Neural progenitor cell (in vitro differentiated cells): ENCODE measurements at regions not wholly inside any gene's neighbourhood (a gene's known extent, or its start where the extent isn't known, plus 50 kb on each side); places are given as distances from the start of the nearest gene placed in this dataset.
"Not testable (repeated sequence)": the region's sequence is repeated elsewhere in the genome, so short reads cannot be mapped to it uniquely, and the experiment has no call there.

ENCODE experiments used
- DNase-seq: peaks from one replicate; pipeline ENCODE4 v3.0.0-alpha.2; 2016; ENCODE audit warnings: low spot score
- H2AFZ ChIP-seq: fragments of 200-600 bp; sonication (generic); replicated peaks from 2 replicates; pipeline ENCODE4 v1.6.1; 2016; ENCODE audit warnings: antibody characterized with exemption
- H3F3A ChIP-seq: fragments of 200-600 bp; sonication (generic); 2 replicates; pipeline ENCODE4 v1.6.1; 2016; ENCODE audit warnings: antibody characterized with exemption, low read depth
- H3K27ac ChIP-seq: fragments of 200-600 bp; sonication (generic); 2 replicates; pipeline ENCODE4 v1.5.1; 2016; ENCODE audit warnings: mild to moderate bottlenecking
- H3K27me3 ChIP-seq: fragments of 200-600 bp; sonication (generic); 2 replicates; pipeline ENCODE4 v1.6.1; 2016; ENCODE audit warnings: mild to moderate bottlenecking, moderate library complexity
- H3K36me3 ChIP-seq: fragments of 200-600 bp; sonication (generic); 2 replicates; pipeline ENCODE4 v1.5.1; 2016
- H3K4me1 ChIP-seq: fragments of 200-600 bp; sonication (generic); 2 replicates; pipeline ENCODE4 v1.6.1; 2016; ENCODE audit warnings: mixed run types
- H3K4me2 ChIP-seq: fragments of 200-600 bp; sonication (generic); 2 replicates; pipeline ENCODE4 v1.6.1; 2016
- H3K4me3 ChIP-seq: fragments of 200-600 bp; sonication (generic); 2 replicates; pipeline ENCODE4 v1.5.1; 2016
- H3K79me2 ChIP-seq: fragments of 200-600 bp; sonication (generic); 2 replicates; pipeline ENCODE4 v1.6.1; 2016; ENCODE audit warnings: low read depth
- H3K9ac ChIP-seq: fragments of 200-600 bp; sonication (generic); 2 replicates; pipeline ENCODE4 v1.6.1; 2016
- H3K9me3 ChIP-seq: fragments of 200-600 bp; sonication (generic); 2 replicates; pipeline ENCODE4 v1.5.1; 2016; ENCODE audit warnings: low read depth
- H4K20me1 ChIP-seq: fragments of 200-600 bp; sonication (generic); 2 replicates; pipeline ENCODE4 v1.6.1; 2016; ENCODE audit warnings: low read depth
- H3K27ac Mint-ChIP-seq: 3 replicates; pipeline ENCODE4 v1.8.0; 2021; ENCODE audit warnings: mixed read lengths
- H3K27me3 Mint-ChIP-seq: 2 replicates; pipeline ENCODE4 v1.8.0; 2022; ENCODE audit warnings: low read depth, mild to moderate bottlenecking, inconsistent platforms, moderate library complexity, mixed read lengths; ENCODE audit not compliant: insufficient read depth
- H3K36me3 Mint-ChIP-seq: 3 replicates; pipeline ENCODE4 v1.8.0; 2021; ENCODE audit warnings: mixed read lengths
- H3K4me1 Mint-ChIP-seq: 3 replicates; pipeline ENCODE4 v1.8.0; 2021; ENCODE audit warnings: mixed read lengths
- H3K4me3 Mint-ChIP-seq: 3 replicates; pipeline ENCODE4 v1.8.0; 2021; ENCODE audit warnings: mild to moderate bottlenecking, moderate library complexity, mixed read lengths
- H3K9me3 Mint-ChIP-seq: 3 replicates; pipeline ENCODE4 v1.8.0; 2020; ENCODE audit warnings: mixed read lengths
- EZH2 ChIP-seq: fragments of 200-600 bp; sonication (generic); IDR thresholded peaks from 2 replicates; pipeline ENCODE4 v1.6.1; 2017; ENCODE audit warnings: antibody characterized with exemption, mild to moderate bottlenecking, moderate library complexity
- EZH2phosphoT487 ChIP-seq: fragments of 200-600 bp; sonication (generic); IDR thresholded peaks from 2 replicates; pipeline ENCODE4 v1.6.1; 2017; ENCODE audit warnings: antibody characterized with exemption
- TF ChIP-seq, protein P1 (sequence below): fragments of 200-600 bp; sonication (generic); IDR thresholded peaks from 2 replicates; pipeline ENCODE4 v1.5.1; 2017; ENCODE audit warnings: antibody characterized with exemption, mild to moderate bottlenecking

DNA sequence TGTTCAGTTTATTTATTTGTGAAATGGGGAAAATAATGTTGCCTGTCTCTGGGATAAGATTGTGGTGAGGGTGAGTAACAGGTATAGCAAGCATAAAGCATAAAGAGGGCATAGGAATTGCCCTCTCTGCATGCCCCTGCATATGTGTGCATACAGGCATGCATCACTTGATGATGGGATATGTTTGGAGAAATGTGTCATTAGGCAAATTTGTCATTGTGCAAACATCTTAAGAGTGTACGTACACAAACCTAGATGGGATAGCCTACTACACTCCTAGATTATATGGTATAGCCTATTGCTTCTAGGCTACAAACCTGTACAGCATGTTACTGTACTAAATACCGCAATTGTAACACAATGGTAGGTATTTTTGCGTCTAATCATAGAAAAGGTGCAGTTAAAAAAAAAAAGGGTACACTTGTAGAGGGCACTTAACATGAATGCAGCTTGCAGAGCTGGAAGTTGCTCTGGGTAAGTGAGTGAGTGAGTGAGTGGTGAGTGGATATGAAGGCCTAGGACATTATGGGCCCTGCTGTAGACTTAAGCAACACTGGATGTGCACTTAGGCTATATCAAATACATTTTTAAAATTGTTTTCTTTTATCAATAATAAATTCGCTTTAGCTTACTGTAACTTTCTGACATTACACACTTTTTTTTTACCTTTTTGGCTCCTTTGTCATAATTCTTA, 386.5 kb upstream of the ANKRD30A start:
- Mint-ChIP-seq H3K9me3 (peaks cover under 1% of the 10 kb centered on the region), H3K4me3 (no peak overlapping the region), H3K36me3 (no peaks in the 10 kb centered on the region), H3K27ac (no peak overlapping the region), H3K27me3 (no peaks in the 10 kb centered on the region), H3K4me1 (no peaks in the 10 kb centered on the region)
- Histone ChIP-seq H2AFZ (no peak overlapping the region), H3K79me2 (no peaks in the 10 kb centered on the region), H3K4me3 (no peak overlapping the region), H3K36me3 (no peaks in the 10 kb centered on the region), H3F3A (no peaks in the 10 kb centered on the region), H4K20me1 (no peaks in the 10 kb centered on the region), H3K27ac (no peak overlapping the region), H3K9ac (no peak overlapping the region), H3K9me3 (no peaks in the 10 kb centered on the region), H3K27me3 (no peaks in the 10 kb centered on the region), H3K4me1 (no peaks in the 10 kb centered on the region), H3K4me2 (no peak overlapping the region)
- TF ChIP-seq EZH2phosphoT487: no peak
- TF ChIP-seq, protein P1, sequence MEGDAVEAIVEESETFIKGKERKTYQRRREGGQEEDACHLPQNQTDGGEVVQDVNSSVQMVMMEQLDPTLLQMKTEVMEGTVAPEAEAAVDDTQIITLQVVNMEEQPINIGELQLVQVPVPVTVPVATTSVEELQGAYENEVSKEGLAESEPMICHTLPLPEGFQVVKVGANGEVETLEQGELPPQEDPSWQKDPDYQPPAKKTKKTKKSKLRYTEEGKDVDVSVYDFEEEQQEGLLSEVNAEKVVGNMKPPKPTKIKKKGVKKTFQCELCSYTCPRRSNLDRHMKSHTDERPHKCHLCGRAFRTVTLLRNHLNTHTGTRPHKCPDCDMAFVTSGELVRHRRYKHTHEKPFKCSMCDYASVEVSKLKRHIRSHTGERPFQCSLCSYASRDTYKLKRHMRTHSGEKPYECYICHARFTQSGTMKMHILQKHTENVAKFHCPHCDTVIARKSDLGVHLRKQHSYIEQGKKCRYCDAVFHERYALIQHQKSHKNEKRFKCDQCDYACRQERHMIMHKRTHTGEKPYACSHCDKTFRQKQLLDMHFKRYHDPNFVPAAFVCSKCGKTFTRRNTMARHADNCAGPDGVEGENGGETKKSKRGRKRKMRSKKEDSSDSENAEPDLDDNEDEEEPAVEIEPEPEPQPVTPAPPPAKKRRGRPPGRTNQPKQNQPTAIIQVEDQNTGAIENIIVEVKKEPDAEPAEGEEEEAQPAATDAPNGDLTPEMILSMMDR: no peak
- no peak for TF ChIP-seq EZH2
- DNase-seq: no peak

DNA sequence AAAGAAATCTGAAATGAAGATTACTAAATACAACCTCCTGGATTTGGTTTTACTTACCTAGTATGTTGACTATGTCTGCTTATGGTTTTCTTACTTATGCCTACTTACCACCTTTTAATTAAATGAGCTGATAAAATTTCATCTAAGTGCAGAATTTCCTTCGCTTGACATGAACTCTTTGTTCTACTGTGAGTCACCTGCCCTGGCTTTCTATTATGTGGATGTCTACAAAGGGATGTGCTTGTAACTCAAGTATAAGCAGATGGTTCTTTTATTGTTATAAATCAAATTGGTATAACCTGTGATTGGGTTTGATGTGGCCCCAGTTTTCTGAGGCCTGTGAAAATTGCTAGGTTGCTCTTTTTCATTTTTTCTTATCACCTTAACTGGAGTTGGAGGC, 389.1 kb upstream of the ANKRD30A start:
- Mint-ChIP-seq H3K4me3 (no peak overlapping the region), H3K36me3 (no peaks in the 10 kb centered on the region), H3K27me3 (no peaks in the 10 kb centered on the region), H3K9me3 (peaks cover 5% of the 10 kb centered on the region), H3K27ac (no peak overlapping the region), H3K4me1 (no peaks in the 10 kb centered on the region)
- Histone ChIP-seq H3K36me3 (no peaks in the 10 kb centered on the region), H3K4me3 (no peak overlapping the region), H3K9ac (no peak overlapping the region), H3F3A (no peaks in the 10 kb centered on the region), H3K4me1 (no peaks in the 10 kb centered on the region), H3K4me2 (no peak overlapping the region), H3K27ac (no peak overlapping the region), H3K79me2 (no peaks in the 10 kb centered on the region), H3K9me3 (no peaks in the 10 kb centered on the region), H2AFZ (no peak overlapping the region), H3K27me3 (no peaks in the 10 kb centered on the region), H4K20me1 (no peaks in the 10 kb centered on the region)
- TF ChIP-seq, protein P1: no peak
- no peak for TF ChIP-seq EZH2phosphoT487
- TF ChIP-seq EZH2: no peak
- no peak for DNase-seq

DNA sequence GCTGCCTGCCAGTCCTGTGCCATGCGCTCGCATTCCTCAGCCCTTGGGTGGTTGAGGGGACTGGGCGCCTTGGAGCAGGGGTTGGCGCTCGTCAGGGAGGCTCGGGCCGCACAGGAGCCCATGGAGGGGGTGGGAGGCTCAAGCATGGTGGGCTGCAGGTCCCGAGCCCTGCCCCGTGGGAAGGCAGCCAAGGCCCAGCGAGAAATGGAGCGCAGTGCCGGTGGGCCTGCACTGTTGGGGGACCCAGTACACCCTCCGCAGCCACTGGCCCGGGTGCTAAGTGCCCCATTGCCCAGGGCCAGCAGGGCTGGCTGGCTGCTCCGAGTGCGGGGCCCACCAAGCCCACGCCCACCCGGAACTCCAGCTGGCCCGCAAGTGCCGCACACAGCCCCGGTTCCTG, 390.8 kb upstream of the ANKRD30A start:
- H3K4me3 Mint-ChIP-seq, H3K4me1 Mint-ChIP-seq, H3K4me3 ChIP-seq, H4K20me1 ChIP-seq, H3K27ac ChIP-seq, H3K36me3 ChIP-seq, H3K27me3 ChIP-seq, H2AFZ ChIP-seq, H3K9me3 ChIP-seq, H3K9me3 Mint-ChIP-seq, H3K27ac Mint-ChIP-seq, H3F3A ChIP-seq, H3K36me3 Mint-ChIP-seq, H3K4me1 ChIP-seq, DNase-seq, H3K4me2 ChIP-seq, H3K79me2 ChIP-seq, H3K9ac ChIP-seq, H3K27me3 Mint-ChIP-seq: not testable (repeated sequence)

DNA sequence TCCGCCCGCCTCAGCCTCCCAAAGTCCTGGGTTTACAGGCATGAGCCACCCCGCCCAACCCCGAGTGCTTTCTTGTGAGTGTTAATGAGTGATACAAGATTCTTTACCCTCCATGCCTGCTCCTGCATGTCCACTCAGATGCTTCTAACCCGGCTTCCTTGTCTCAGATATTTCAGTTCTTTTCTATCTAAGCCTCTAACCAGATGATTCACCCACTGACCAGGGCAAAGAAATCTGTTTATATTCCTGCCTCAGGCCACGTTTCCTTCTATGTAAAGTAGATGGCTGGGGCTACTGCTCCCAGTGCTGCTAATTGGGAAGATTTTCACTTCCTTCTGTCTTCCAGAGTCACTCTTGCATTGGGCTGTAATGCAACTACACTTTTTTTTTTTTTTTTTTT, 395.1 kb upstream of the ANKRD30A start:
- no peaks in the 10 kb centered on the region for H3K36me3 Mint-ChIP-seq
- Histone ChIP-seq H3K9ac (no peak overlapping the region), H3K4me3 (no peak overlapping the region), H4K20me1 (no peaks in the 10 kb centered on the region), H2AFZ (no peak overlapping the region), H3K4me2 (no peak overlapping the region), H3K36me3 (no peaks in the 10 kb centered on the region), H3K27ac (no peak overlapping the region), H3K27me3 (no peaks in the 10 kb centered on the region), H3F3A (peaks cover under 1% of the 10 kb centered on the region), H3K79me2 (no peaks in the 10 kb centered on the region), H3K9me3 (no peaks in the 10 kb centered on the region), H3K4me1 (peaks cover 9% of the 10 kb centered on the region)
- peaks cover 5% of the 10 kb centered on the region for H3K9me3 Mint-ChIP-seq
- no peak overlapping the region for H3K4me3 Mint-ChIP-seq
- H3K27ac Mint-ChIP-seq: no peak overlapping the region
- H3K4me1 Mint-ChIP-seq: peaks cover 15% of the 10 kb centered on the region
- DNase-seq: no peak
- H3K27me3 Mint-ChIP-seq: peaks cover 4% of the 10 kb centered on the region
- TF ChIP-seq, protein P1: no peak
- TF ChIP-seq EZH2: no peak
- no peak for TF ChIP-seq EZH2phosphoT487
